ENCODE measurements at regions not wholly inside any gene's neighbourhood (a gene's known extent, or its start where the extent isn't known, plus 50 kb on each side); places are given as distances from the start of the nearest gene placed in this dataset.

GRCh38 chr2:221106241-221106640 lies 465.9 kb downstream of the EPHA4 start:
- no peak overlapping the region for H3K23ac ChIP-seq (ENCODE audit: low read depth, low read length, poor library complexity)
- H3K4ac ChIP-seq (ENCODE audit: low read length), result no peak overlapping the region
- no peak for DNase-seq (ENCODE audit: low spot score)
- no peak overlapping the region for H2BK5ac ChIP-seq (ENCODE audit: low read length)
- H3K14ac ChIP-seq (ENCODE audit: low read length), result no peak overlapping the region
- peaks cover 0 to 10% of the 10 kb centered on the region in 2 donors for H3K4me1 ChIP-seq (ENCODE audit: control insufficient read depth in 2 of 2, insufficient read depth in 1 of 2, low read depth in 1 of 2, low read length in 2 of 2)
- H2BK15ac ChIP-seq (ENCODE audit: low read length), result no peak overlapping the region
- no CpG with 5 or more reads among the region's 3 CpGs for WGBS, 2 donors (ENCODE audit: extremely low coverage in 2 of 2, insufficient read length in 2 of 2, insufficient replicate concordance in 1 of 2)
- H4K91ac ChIP-seq (ENCODE audit: low read depth, low read length, poor library complexity), result no peak overlapping the region
- H2BK120ac ChIP-seq (ENCODE audit: low read depth, low read length), result no peak overlapping the region
- no peak overlapping the region for H2AK5ac ChIP-seq (ENCODE audit: low read depth, low read length)
- peak overlapping the region; percentile 6 for H2AFZ ChIP-seq (ENCODE audit: low read length)
- H3K4me2 ChIP-seq (ENCODE audit: insufficient read depth, low read length, poor library complexity, severe bottlenecking), result no peak overlapping the region
- no peak overlapping the region for H3K18ac ChIP-seq (ENCODE audit: low read length)
- H3K9me3 ChIP-seq (replicated peaks in 1 of 2; ENCODE audit: control insufficient read depth in 2 of 2, insufficient read depth in 1 of 2, low read depth in 1 of 2, low read length in 2 of 2), result no peaks in the 10 kb centered on the region
- H3K9ac ChIP-seq (ENCODE audit: low read depth, low read length, poor library complexity), result no peak overlapping the region
- no peak overlapping the region for H3K27ac ChIP-seq (replicated peaks; ENCODE audit: low read length)
- no peaks in the 10 kb centered on the region for H3K79me1 ChIP-seq (ENCODE audit: low read depth, low read length)
- no peak overlapping the region for H2BK12ac ChIP-seq (ENCODE audit: low read length)
- no peaks in the 10 kb centered on the region for H3K36me3 ChIP-seq (replicated peaks in 1 of 2; ENCODE audit: control insufficient read depth in 2 of 2, insufficient read depth in 2 of 2, low read length in 2 of 2)
- no peak overlapping the region for H4K8ac ChIP-seq (ENCODE audit: low read depth, low read length)
- H3K4me3 ChIP-seq (ENCODE audit: low read length in 2 of 2), result no peak overlapping the region
- no peaks in the 10 kb centered on the region for H3K27me3 ChIP-seq (ENCODE audit: control insufficient read depth in 3 of 3, insufficient read depth in 3 of 3, low read depth in 1 of 3, low read length in 3 of 3)

GRCh38 chr2:221107424-221107823 lies 464.7 kb downstream of the EPHA4 start:
- DNase-seq (ENCODE audit: low spot score), result no peak
- no peak overlapping the region for H3K4me3 ChIP-seq (ENCODE audit: low read length in 2 of 2)

DNA sequence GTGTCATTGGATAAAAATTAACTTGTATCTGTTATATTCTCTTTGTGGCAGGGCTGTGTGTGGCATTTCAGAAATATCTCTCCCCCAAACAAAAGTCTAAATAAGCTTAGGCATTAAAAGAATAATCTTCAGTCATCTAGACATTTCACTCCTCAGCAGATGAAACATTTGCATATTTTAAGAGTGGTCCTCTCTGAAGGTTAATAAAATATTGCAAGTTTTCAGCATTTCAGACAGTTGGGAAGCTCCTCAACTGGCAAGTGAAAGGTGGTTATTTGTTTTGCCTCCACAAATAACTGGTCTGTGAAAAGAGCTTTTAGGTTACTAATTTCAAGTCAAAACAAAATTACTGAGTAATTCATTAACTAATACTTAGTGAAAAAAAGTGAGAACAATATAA lies 462.6 kb downstream of the EPHA4 start:
- Histone ChIP-seq H3K23ac (ENCODE audit: low read depth, low read length, poor library complexity) (no peak overlapping the region), H2BK5ac (ENCODE audit: low read length) (no peak overlapping the region), H3K27me3 (ENCODE audit: control insufficient read depth in 3 of 3, insufficient read depth in 3 of 3, low read depth in 1 of 3, low read length in 3 of 3) (no peaks in the 10 kb centered on the region), H2AK5ac (ENCODE audit: low read depth, low read length) (no peak overlapping the region), H3K4ac (ENCODE audit: low read length) (no peak overlapping the region), H2BK120ac (ENCODE audit: low read depth, low read length) (no peak overlapping the region), H4K91ac (ENCODE audit: low read depth, low read length, poor library complexity) (no peak overlapping the region), H3K4me2 (ENCODE audit: insufficient read depth, low read length, poor library complexity, severe bottlenecking) (no peak overlapping the region), H4K8ac (ENCODE audit: low read depth, low read length) (no peak overlapping the region), H3K4me3 (ENCODE audit: low read length in 2 of 2) (no peak overlapping the region), H2BK15ac (ENCODE audit: low read length) (no peak overlapping the region), H3K4me1 (ENCODE audit: control insufficient read depth in 2 of 2, insufficient read depth in 1 of 2, low read depth in 1 of 2, low read length in 2 of 2) (peaks cover 0 to 3% of the 10 kb centered on the region in 2 donors), H3K9ac (ENCODE audit: low read depth, low read length, poor library complexity) (no peak overlapping the region), H3K36me3 (replicated peaks in 1 of 2; ENCODE audit: control insufficient read depth in 2 of 2, insufficient read depth in 2 of 2, low read length in 2 of 2) (no peaks in the 10 kb centered on the region), H3K27ac (replicated peaks; ENCODE audit: low read length) (no peak overlapping the region), H2BK12ac (ENCODE audit: low read length) (no peak overlapping the region), H3K79me1 (ENCODE audit: low read depth, low read length) (no peaks in the 10 kb centered on the region), H3K14ac (ENCODE audit: low read length) (no peak overlapping the region), H3K18ac (ENCODE audit: low read length) (no peak overlapping the region), H3K9me3 (replicated peaks in 1 of 2; ENCODE audit: control insufficient read depth in 2 of 2, insufficient read depth in 1 of 2, low read depth in 1 of 2, low read length in 2 of 2) (no peaks in the 10 kb centered on the region), H2AFZ (ENCODE audit: low read length) (no peak overlapping the region)
- DNase-seq (ENCODE audit: low spot score), result no peak

More at GRCh38 chr2:221107424-221107823, 464.7 kb downstream of the EPHA4 start:
- no peaks in the 10 kb centered on the region for H3K79me1 ChIP-seq (ENCODE audit: low read depth, low read length)
- no peaks in the 10 kb centered on the region for H3K36me3 ChIP-seq (replicated peaks in 1 of 2; ENCODE audit: control insufficient read depth in 2 of 2, insufficient read depth in 2 of 2, low read length in 2 of 2)
- no peaks in the 10 kb centered on the region for H3K9me3 ChIP-seq (replicated peaks in 1 of 2; ENCODE audit: control insufficient read depth in 2 of 2, insufficient read depth in 1 of 2, low read depth in 1 of 2, low read length in 2 of 2)
- H3K9ac ChIP-seq (ENCODE audit: low read depth, low read length, poor library complexity), result no peak overlapping the region
- no peak overlapping the region for H3K4ac ChIP-seq (ENCODE audit: low read length)
- H3K4me1 ChIP-seq (ENCODE audit: control insufficient read depth in 2 of 2, insufficient read depth in 1 of 2, low read depth in 1 of 2, low read length in 2 of 2), result peaks cover 0 to 10% of the 10 kb centered on the region in 2 donors
- no peak overlapping the region for H2AK5ac ChIP-seq (ENCODE audit: low read depth, low read length)
- H4K91ac ChIP-seq (ENCODE audit: low read depth, low read length, poor library complexity), result no peak overlapping the region
- no peak overlapping the region for H2BK15ac ChIP-seq (ENCODE audit: low read length)
- no peaks in the 10 kb centered on the region for H3K27me3 ChIP-seq (ENCODE audit: control insufficient read depth in 3 of 3, insufficient read depth in 3 of 3, low read depth in 1 of 3, low read length in 3 of 3)
- H3K4me2 ChIP-seq (ENCODE audit: insufficient read depth, low read length, poor library complexity, severe bottlenecking), result no peak overlapping the region
- no peak overlapping the region for H3K18ac ChIP-seq (ENCODE audit: low read length)
- H4K8ac ChIP-seq (ENCODE audit: low read depth, low read length), result no peak overlapping the region
- no peak overlapping the region for H2BK5ac ChIP-seq (ENCODE audit: low read length)
- no peak overlapping the region for H2AFZ ChIP-seq (ENCODE audit: low read length)
- H3K14ac ChIP-seq (ENCODE audit: low read length), result no peak overlapping the region
- no peak overlapping the region for H3K27ac ChIP-seq (replicated peaks; ENCODE audit: low read length)
- WGBS, 2 donors (ENCODE audit: extremely low coverage in 2 of 2, insufficient read length in 2 of 2, insufficient replicate concordance in 1 of 2), result no CpG with 5 or more reads among the region's 1 CpG
- H2BK12ac ChIP-seq (ENCODE audit: low read length), result no peak overlapping the region
- no peak overlapping the region for H2BK120ac ChIP-seq (ENCODE audit: low read depth, low read length)
- H3K23ac ChIP-seq (ENCODE audit: low read depth, low read length, poor library complexity), result no peak overlapping the region

GRCh38 chr2:221111739-221112138 lies 460.4 kb downstream of the EPHA4 start:
- Histone ChIP-seq H3K79me1 (ENCODE audit: low read depth, low read length) (no peaks in the 10 kb centered on the region), H2AK5ac (ENCODE audit: low read depth, low read length) (no peak overlapping the region), H3K4me1 (ENCODE audit: control insufficient read depth in 2 of 2, insufficient read depth in 1 of 2, low read depth in 1 of 2, low read length in 2 of 2) (peaks cover 0 to under 1% of the 10 kb centered on the region in 2 donors), H3K18ac (ENCODE audit: low read length) (no peak overlapping the region), H2BK15ac (ENCODE audit: low read length) (no peak overlapping the region), H4K8ac (ENCODE audit: low read depth, low read length) (no peak overlapping the region), H3K23ac (ENCODE audit: low read depth, low read length, poor library complexity) (no peak overlapping the region), H3K14ac (ENCODE audit: low read length) (no peak overlapping the region), H3K4ac (ENCODE audit: low read length) (no peak overlapping the region), H3K9me3 (replicated peaks in 1 of 2; ENCODE audit: control insufficient read depth in 2 of 2, insufficient read depth in 1 of 2, low read depth in 1 of 2, low read length in 2 of 2) (no peaks in the 10 kb centered on the region), H3K36me3 (replicated peaks in 1 of 2; ENCODE audit: control insufficient read depth in 2 of 2, insufficient read depth in 2 of 2, low read length in 2 of 2) (no peaks in the 10 kb centered on the region), H2BK5ac (ENCODE audit: low read length) (no peak overlapping the region), H2BK12ac (ENCODE audit: low read length) (no peak overlapping the region), H3K27ac (replicated peaks; ENCODE audit: low read length) (no peak overlapping the region), H3K4me3 (ENCODE audit: low read length in 2 of 2) (no peak overlapping the region), H3K27me3 (ENCODE audit: control insufficient read depth in 3 of 3, insufficient read depth in 3 of 3, low read depth in 1 of 3, low read length in 3 of 3) (no peaks in the 10 kb centered on the region), H3K4me2 (ENCODE audit: insufficient read depth, low read length, poor library complexity, severe bottlenecking) (no peak overlapping the region), H2BK120ac (ENCODE audit: low read depth, low read length) (no peak overlapping the region), H3K9ac (ENCODE audit: low read depth, low read length, poor library complexity) (no peak overlapping the region), H4K91ac (ENCODE audit: low read depth, low read length, poor library complexity) (no peak overlapping the region), H2AFZ (ENCODE audit: low read length) (no peak overlapping the region)
- WGBS, 2 donors (ENCODE audit: extremely low coverage in 2 of 2, insufficient read length in 2 of 2, insufficient replicate concordance in 1 of 2), result no CpG with 5 or more reads among the region's 4 CpGs
- no peak for DNase-seq (ENCODE audit: low spot score)

Data from neuronal stem cell (in vitro differentiated cells).